Ovary (tissue), 7 donors: ENCODE measurements at regions not wholly inside any gene's neighbourhood (a gene's known extent, or its start where the extent isn't known, plus 50 kb on each side); places are given as distances from the start of the nearest gene placed in this dataset.

Experiments used
- DNase-seq, 5 donors: peaks; one replicate each; pipeline ENCODE4 v3.0.0-alpha.2; 2019 to 2020
- H3K27ac ChIP-seq, 2 donors: fragments of 200-600 bp; one replicate each; pipeline versions ENCODE4 v1.5.1 to v1.8.0; 2019 to 2022
- H3K27me3 ChIP-seq: fragments of 200-600 bp; one replicate; pipeline ENCODE4 v1.8.0; 2022
- H3K36me3 ChIP-seq: fragments of 200-600 bp; sonication (generic); one replicate; pipeline ENCODE4 v1.5.1; 2019
- H3K4me1 ChIP-seq: one replicate; pipeline ENCODE4 v1.8.1; 2013; ENCODE audit warnings: mild to moderate bottlenecking, moderate library complexity; ENCODE audit not compliant: insufficient read depth
- H3K4me3 ChIP-seq: fragments of 200-600 bp; sonication (generic); one replicate; pipeline ENCODE4 v1.5.1; 2017
- H3K9me3 ChIP-seq, 2 donors: fragments of 200-600 bp in 1 of 2; sonication (generic) in 1 of 2; one replicate each; pipeline versions ENCODE4 v1.5.1 to v1.8.1; 2013 to 2019; ENCODE audit warnings: mild to moderate bottlenecking in 1 of 2, moderate library complexity in 1 of 2
- CTCF ChIP-seq, 3 donors: fragments of 450-650 bp in 2 of 3; fragments of 200-600 bp in 1 of 3; IDR thresholded peaks; one replicate each; pipeline versions ENCODE4 v1.5.1 to v1.8.0; 2016 to 2022; ENCODE audit warnings: antibody characterized with exemption in 3 of 3, mild to moderate bottlenecking in 1 of 3
- EP300 ChIP-seq: sonication (generic); formaldehyde crosslinking; IDR thresholded peaks from one replicate; pipeline ENCODE4 v1.6.1; 2017; ENCODE audit warnings: antibody characterized with exemption
- POLR2A ChIP-seq: fragments of 450-650 bp; IDR thresholded peaks from one replicate; pipeline ENCODE4 v1.6.1; 2017; ENCODE audit warnings: antibody characterized with exemption, mild to moderate bottlenecking, moderate library complexity
- WGBS, 3 donors: extraction: QIAGEN DNeasy Blood & Tissue Kit in 1 of 3; methylation state at CpG; one replicate each; pipeline versions ENCODE4 v1.1.5 to v1.1.7; 2013 to 2017; 5-methylcytosine and 5-hydroxymethylcytosine counted together
- intact Hi-C, 4 donors: fragments of 100-400 bp; cut with DNase I; formaldehyde crosslinking; loops; one replicate each; pipeline versions ENCODE4 v1.11.0 to v1.15.1; 2022 to 2023
- donor health status: DM: no; HTN: no; CAD: no; lungs with moderate emphysema.
- donor health status: DM: no; HTN: no; CAD: no.
- donor health status: Bipolar disorder and iron deficiency.
- donor health status: DM: no; HTN: no; CAD: no.
- donor health status: DM: yes; HTN: yes; CAD: no.

GRCh38 chr12:31869972-31870371, 89.2 kb upstream of the RESF1 start:
- WGBS, 3 donors, result 91 to 97% (median 95%) methylated on average over 2 of the region's 2 CpGs
- H3K27ac ChIP-seq, result no peak overlapping the region
- H3K9me3 ChIP-seq, result no peaks in the 10 kb centered on the region
- H3K27me3 ChIP-seq, result no peaks in the 10 kb centered on the region
- no peak overlapping the region for H3K4me3 ChIP-seq
- intact Hi-C loops, result no loop called here
- H3K36me3 ChIP-seq, result no peaks in the 10 kb centered on the region
- peaks cover 11% of the 10 kb centered on the region for H3K4me1 ChIP-seq
- DNase-seq, result no peak
- TF ChIP-seq EP300 (no peak), CTCF (IDR thresholded peaks at IDR 0.05) (no peak)

DNA sequence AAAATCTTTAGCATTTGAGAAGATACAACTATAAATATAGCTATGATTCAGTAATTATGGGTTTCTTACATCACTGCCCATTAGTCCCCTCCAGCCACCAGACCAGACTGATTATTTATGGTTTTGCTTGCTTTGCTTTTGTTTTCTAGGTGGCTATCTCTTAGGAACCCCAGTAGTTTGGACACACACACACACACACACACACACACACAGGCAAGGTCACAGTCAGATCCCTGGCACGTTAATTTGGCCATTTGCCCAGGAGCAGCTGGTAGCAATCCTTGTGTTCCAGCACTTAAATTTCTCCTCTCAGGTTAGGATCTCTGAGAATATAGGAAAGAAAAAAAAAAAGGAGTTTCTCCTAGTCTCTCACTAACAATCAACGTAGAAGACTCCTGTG, 90.2 kb upstream of the RESF1 start:
- Histone ChIP-seq H3K4me3 (no peak overlapping the region), H3K9me3 (no peaks in the 10 kb centered on the region), H3K27ac (no peak overlapping the region), H3K4me1 (peaks cover 5% of the 10 kb centered on the region), H3K36me3 (no peaks in the 10 kb centered on the region), H3K27me3 (no peaks in the 10 kb centered on the region)
- TF ChIP-seq POLR2A, result no peak
- TF ChIP-seq EP300, result no peak
- no peak for TF ChIP-seq CTCF (IDR thresholded peaks at IDR 0.05)
- peak; percentile 43 to 76 (median 56) for DNase-seq
- 16 to 21% (median 19%) methylated on average over 2 of the region's 2 CpGs for WGBS, 3 donors
- intact Hi-C loops, result no loop called here

GRCh38 chr12:31867292-31867691, 91.9 kb upstream of the RESF1 start:
- intact Hi-C loops, result no loop called here

DNA sequence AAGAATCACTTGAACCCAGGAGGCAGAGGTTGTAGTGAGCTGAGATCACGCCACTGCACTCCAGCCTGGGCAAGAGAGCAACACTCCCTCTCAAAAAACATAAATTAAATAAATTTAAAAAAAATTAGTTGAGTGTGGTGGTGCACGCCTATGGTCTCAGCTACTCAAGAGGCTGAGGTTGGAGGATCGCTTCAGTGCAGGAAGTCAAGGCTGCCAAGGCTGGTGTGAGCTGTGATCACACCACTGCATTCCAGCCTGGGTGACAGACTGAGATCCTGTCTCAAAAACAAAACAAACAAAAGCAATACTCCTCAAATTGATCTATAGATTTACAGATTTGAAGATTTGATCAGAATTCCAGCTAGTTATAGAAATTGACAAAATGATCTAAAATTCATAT, 92.7 kb upstream of the RESF1 start:
- H3K4me3 ChIP-seq, result no peak overlapping the region
- no peaks in the 10 kb centered on the region for H3K27me3 ChIP-seq
- no peak for TF ChIP-seq POLR2A
- TF ChIP-seq CTCF (IDR thresholded peaks at IDR 0.05), result no peak
- no peak for TF ChIP-seq EP300
- H3K4me1 ChIP-seq, result peaks cover 5% of the 10 kb centered on the region
- H3K9me3 ChIP-seq, result no peaks in the 10 kb centered on the region
- intact Hi-C loops, result no loop called here
- no peak for DNase-seq
- H3K27ac ChIP-seq, result no peak overlapping the region
- 98% methylated on average over 3 of the region's 3 CpGs for WGBS, 3 donors
- H3K36me3 ChIP-seq, result no peaks in the 10 kb centered on the region

More at GRCh38 chr12:31867292-31867691, 91.9 kb upstream of the RESF1 start:
- Histone ChIP-seq H3K4me3 (no peak overlapping the region), H3K4me1 (peaks cover 5% of the 10 kb centered on the region), H3K36me3 (no peaks in the 10 kb centered on the region), H3K27ac (no peak overlapping the region), H3K9me3 (no peaks in the 10 kb centered on the region), H3K27me3 (no peaks in the 10 kb centered on the region)
- TF ChIP-seq EP300 (no peak), CTCF (IDR thresholded peaks at IDR 0.05) (no peak), POLR2A (no peak)
- no peak for DNase-seq

- TF ChIP-seq EP300 (no peak), CTCF (IDR thresholded peaks at IDR 0.05) (no peak), POLR2A (no peak)
- Histone ChIP-seq H3K4me1 (peaks cover 5% of the 10 kb centered on the region), H3K27ac (no peak overlapping the region), H3K36me3 (no peaks in the 10 kb centered on the region), H3K4me3 (no peak overlapping the region), H3K27me3 (no peaks in the 10 kb centered on the region), H3K9me3 (no peaks in the 10 kb centered on the region)
- intact Hi-C loops, result no loop called here
- DNase-seq, result no peak
- WGBS, 3 donors, result 56 to 68% (median 59%) methylated on average over 2 of the region's 2 CpGs
These were observed 94.2 kb upstream of the RESF1 start for GRCh38 chr12:31865023-31865422.
